ENCODE measurements at regions not wholly inside any gene's neighbourhood (a gene's known extent, or its start where the extent isn't known, plus 50 kb on each side); places are given as distances from the start of the nearest gene placed in this dataset.

DNA sequence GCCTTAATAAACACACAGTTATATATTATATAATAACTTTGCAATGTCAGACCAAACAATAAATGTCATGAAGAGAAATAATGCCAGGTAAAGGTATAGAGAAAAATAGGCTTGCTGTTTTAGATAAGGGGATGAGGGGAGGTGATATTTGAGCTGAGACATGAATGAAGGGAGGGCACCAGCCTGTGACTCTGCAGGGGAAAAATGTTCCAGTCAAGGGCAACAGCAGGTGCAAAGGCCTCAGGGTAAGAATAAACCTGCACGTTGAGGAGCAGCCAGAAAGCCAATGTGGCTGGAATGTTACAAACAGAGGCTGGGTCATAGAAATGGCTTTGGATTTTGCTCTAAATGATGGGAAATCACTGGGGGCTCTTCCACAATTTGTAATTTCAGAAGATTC, 519.6 kb downstream of the SOX6 start:
- TF ChIP-seq TAF1 (IDR thresholded peaks at IDR 0.05; ENCODE audit: control insufficient read depth, extremely low read depth, insufficient read depth, low read length, severe bottlenecking) (no peak), ZFX (CRISPR knock-in tag; IDR thresholded peaks at IDR 0.05) (no peak), BRF1 (IDR thresholded peaks at IDR 0.05; ENCODE audit: borderline replicate concordance, extremely low read depth, insufficient read length) (no peak), ZNF324 (CRISPR knock-in tag; IDR thresholded peaks at IDR 0.05) (no peak), JUND (IDR thresholded peaks at IDR 0.05; ENCODE audit: borderline replicate concordance, low read depth, low read length) (no peak), JUND (tag; IDR thresholded peaks at IDR 0.05; ENCODE audit: borderline replicate concordance, low read depth, low read length) (no peak), TCF7L2 (IDR thresholded peaks at IDR 0.05; ENCODE audit: low read depth, low read length) (no peak), TRIM24 (IDR thresholded peaks at IDR 0.05) (no peak), ELF4 (CRISPR knock-in tag; IDR thresholded peaks at IDR 0.05) (no peak), EZH2 (IDR thresholded peaks at IDR 0.05; ENCODE audit: borderline replicate concordance, low read depth, low read length) (no peak), TCF7 (IDR thresholded peaks at IDR 0.05; ENCODE audit: borderline replicate concordance) (no peak)
- TF ChIP-seq, protein P1, sequence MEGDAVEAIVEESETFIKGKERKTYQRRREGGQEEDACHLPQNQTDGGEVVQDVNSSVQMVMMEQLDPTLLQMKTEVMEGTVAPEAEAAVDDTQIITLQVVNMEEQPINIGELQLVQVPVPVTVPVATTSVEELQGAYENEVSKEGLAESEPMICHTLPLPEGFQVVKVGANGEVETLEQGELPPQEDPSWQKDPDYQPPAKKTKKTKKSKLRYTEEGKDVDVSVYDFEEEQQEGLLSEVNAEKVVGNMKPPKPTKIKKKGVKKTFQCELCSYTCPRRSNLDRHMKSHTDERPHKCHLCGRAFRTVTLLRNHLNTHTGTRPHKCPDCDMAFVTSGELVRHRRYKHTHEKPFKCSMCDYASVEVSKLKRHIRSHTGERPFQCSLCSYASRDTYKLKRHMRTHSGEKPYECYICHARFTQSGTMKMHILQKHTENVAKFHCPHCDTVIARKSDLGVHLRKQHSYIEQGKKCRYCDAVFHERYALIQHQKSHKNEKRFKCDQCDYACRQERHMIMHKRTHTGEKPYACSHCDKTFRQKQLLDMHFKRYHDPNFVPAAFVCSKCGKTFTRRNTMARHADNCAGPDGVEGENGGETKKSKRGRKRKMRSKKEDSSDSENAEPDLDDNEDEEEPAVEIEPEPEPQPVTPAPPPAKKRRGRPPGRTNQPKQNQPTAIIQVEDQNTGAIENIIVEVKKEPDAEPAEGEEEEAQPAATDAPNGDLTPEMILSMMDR (IDR thresholded peaks at IDR 0.05 in 2 of 3, conservative IDR thresholded peaks at IDR 0.05 in 1 of 3; ENCODE audit: insufficient read depth in 2 of 3, low read depth in 1 of 3, low read length in 3 of 3) = no peak
